Forelimb muscle (tissue), 1 donor: ENCODE measurements at regions not wholly inside any gene's neighbourhood (a gene's known extent, or its start where the extent isn't known, plus 50 kb on each side); places are given as distances from the start of the nearest gene placed in this dataset.
A peak's percentile ranks its signal among the peaks of the same experiment; 100 is the strongest.

ENCODE experiments used
- DNase-seq: peaks from one replicate; pipeline ENCODE4 v3.0.0-alpha.2; 2013; ENCODE audit warnings: low read depth

GRCh38 chr17:70791748-70792443 lies 622.6 kb downstream of the KCNJ2 start:
- DNase-seq = no peak

- DNase-seq = no peak
Measured at GRCh38 chr17:70794738-70795137, 625.4 kb downstream of the KCNJ2 start.

- DNase-seq = no peak
Measured at GRCh38 chr17:70795620-70796019, 626.3 kb downstream of the KCNJ2 start.

- no peak for DNase-seq
Measured at GRCh38 chr17:70796757-70797156, 627.4 kb downstream of the KCNJ2 start.

GRCh38 chr17:70797166-70797565 lies 627.8 kb downstream of the KCNJ2 start:
- no peak for DNase-seq

- DNase-seq = no peak
Measured at GRCh38 chr17:70804161-70804560, 634.8 kb downstream of the KCNJ2 start.

GRCh38 chr17:70808596-70808995 lies 639.3 kb downstream of the KCNJ2 start:
- DNase-seq = no peak

GRCh38 chr17:70810609-70811008 lies 641.3 kb downstream of the KCNJ2 start:
- no peak for DNase-seq

- no peak for DNase-seq
Measured at GRCh38 chr17:70813355-70813930, 644.1 kb downstream of the KCNJ2 start.

GRCh38 chr17:70819183-70819582 lies 649.9 kb downstream of the KCNJ2 start:
- DNase-seq = no peak

- no peak for DNase-seq
Measured at GRCh38 chr17:70820276-70820675, 650.9 kb downstream of the KCNJ2 start.

- DNase-seq = peak; percentile 8
Measured at GRCh38 chr17:70825321-70826125, 656.2 kb downstream of the KCNJ2 start.

GRCh38 chr17:70829876-70830275 lies 660.5 kb downstream of the KCNJ2 start:
- no peak for DNase-seq

- DNase-seq = no peak
Measured at GRCh38 chr17:70834039-70834438, 664.7 kb downstream of the KCNJ2 start.

- no peak for DNase-seq
Measured at GRCh38 chr17:70848785-70849184, 679.5 kb downstream of the KCNJ2 start.

- no peak for DNase-seq
Measured at GRCh38 chr17:70855401-70856054, 686.2 kb downstream of the KCNJ2 start.

GRCh38 chr17:70857351-70857750 lies 688.0 kb downstream of the KCNJ2 start:
- DNase-seq = no peak

- no peak for DNase-seq
Measured at GRCh38 chr17:70859829-70860228, 690.5 kb downstream of the KCNJ2 start.

GRCh38 chr17:70862295-70862694 lies 693.0 kb downstream of the KCNJ2 start:
- DNase-seq = no peak

- DNase-seq = no peak
Measured at GRCh38 chr17:70863436-70864248, 694.3 kb downstream of the KCNJ2 start.

- no peak for DNase-seq
Measured at GRCh38 chr17:70865993-70866804, 696.9 kb downstream of the KCNJ2 start.
